CMK (cell line): ENCODE measurements at regions not wholly inside any gene's neighbourhood (a gene's known extent, or its start where the extent isn't known, plus 50 kb on each side); places are given as distances from the start of the nearest gene placed in this dataset.

ENCODE experiments used
- DNase-seq: peaks from one replicate; pipeline ENCODE4 v3.0.0-alpha.2; 2010; ENCODE audit warnings: low read depth

GRCh38 chr7:16137944-16138343, 283.4 kb downstream of the CRPPA start:
- no peak for DNase-seq

- no peak for DNase-seq
These were observed 284.4 kb downstream of the CRPPA start for GRCh38 chr7:16136896-16137295.

- DNase-seq = no peak
These were observed 285.7 kb downstream of the CRPPA start for GRCh38 chr7:16135658-16136057.

- DNase-seq = no peak
These were observed 290.9 kb downstream of the CRPPA start for GRCh38 chr7:16130111-16131110.

GRCh38 chr7:16129431-16130110, 291.8 kb downstream of the CRPPA start:
- DNase-seq = no peak

GRCh38 chr7:16123117-16123770, 298.1 kb downstream of the CRPPA start:
- DNase-seq = no peak

GRCh38 chr7:16121876-16122390, 299.4 kb downstream of the CRPPA start:
- DNase-seq = no peak

GRCh38 chr7:16115374-16115773, 306.0 kb downstream of the CRPPA start:
- DNase-seq = no peak

- no peak for DNase-seq
These were observed 306.7 kb downstream of the CRPPA start for GRCh38 chr7:16114633-16115032.

- DNase-seq = no peak
These were observed 307.3 kb downstream of the CRPPA start for GRCh38 chr7:16114071-16114470.

GRCh38 chr7:16113058-16113457, 308.3 kb downstream of the CRPPA start:
- DNase-seq = no peak

- no peak for DNase-seq
These were observed 314.5 kb downstream of the CRPPA start for GRCh38 chr7:16106869-16107268.

- no peak for DNase-seq
These were observed 315.0 kb downstream of the CRPPA start for GRCh38 chr7:16106300-16106699.

GRCh38 chr7:16099302-16099849, 322.0 kb downstream of the CRPPA start:
- DNase-seq = no peak

GRCh38 chr7:16098585-16099179, 322.7 kb downstream of the CRPPA start:
- no peak for DNase-seq

- DNase-seq = no peak
These were observed 323.3 kb downstream of the CRPPA start for GRCh38 chr7:16098058-16098457.

- no peak for DNase-seq
These were observed 326.0 kb downstream of the CRPPA start for GRCh38 chr7:16095171-16095950.

GRCh38 chr7:16094651-16095050, 326.7 kb downstream of the CRPPA start:
- no peak for DNase-seq

GRCh38 chr7:16092711-16093110, 328.6 kb downstream of the CRPPA start:
- no peak for DNase-seq

- DNase-seq = no peak
These were observed 329.5 kb downstream of the CRPPA start for GRCh38 chr7:16091701-16092310.
